GM12873 (cell line): ENCODE measurements at regions not wholly inside any gene's neighbourhood (a gene's known extent, or its start where the extent isn't known, plus 50 kb on each side); places are given as distances from the start of the nearest gene placed in this dataset.
A peak's percentile ranks its signal among the peaks of the same experiment; 100 is the strongest.

ENCODE experiments used
- CTCF ChIP-seq: IDR thresholded peaks from 2 replicates; pipeline ENCODE4 v1.5.1; 2012; ENCODE audit warnings: low read depth, mild to moderate bottlenecking, moderate library complexity, low read length, control low read depth; ENCODE audit not compliant: insufficient read depth; ENCODE audit errors: missing control alignments

GRCh38 chr2:168343586-168343985 is 96.2 kb upstream of the STK39 start:
- TF ChIP-seq CTCF: no peak

- TF ChIP-seq CTCF: no peak
These were observed 97.3 kb upstream of the STK39 start for GRCh38 chr2:168344706-168345105.

- peak; percentile 32 for TF ChIP-seq CTCF
These were observed 98.2 kb upstream of the STK39 start for GRCh38 chr2:168345601-168346000.

GRCh38 chr2:168346725-168347477 is 99.5 kb upstream of the STK39 start:
- peak; percentile 67 for TF ChIP-seq CTCF

- peak; percentile 70 for TF ChIP-seq CTCF
These were observed 100.7 kb upstream of the STK39 start for GRCh38 chr2:168348076-168348475.

GRCh38 chr2:168350380-168350779 is 103.0 kb upstream of the STK39 start:
- no peak for TF ChIP-seq CTCF

- no peak for TF ChIP-seq CTCF
These were observed 102.8 kb upstream of the CERS6 start for GRCh38 chr2:168353251-168353650.
